GM21367 (cell line): ENCODE measurements at regions not wholly inside any gene's neighbourhood (a gene's known extent, or its start where the extent isn't known, plus 50 kb on each side); places are given as distances from the start of the nearest gene placed in this dataset.
"Not testable (repeated sequence)": the region's sequence is repeated elsewhere in the genome, so short reads cannot be mapped to it uniquely, and the experiment has no call there.

Experiments used
- ATAC-seq: cut with Tn5 transposase; IDR thresholded peaks from one replicate; pipeline ENCODE4 v1.9.1; 2021; ENCODE audit not compliant: unreplicated experiment

- no peak for ATAC-seq
These were observed 102.5 kb downstream of the SPRY4 start for GRCh38 chr5:142222225-142222865.

GRCh38 chr5:142221091-142221860 is 103.5 kb downstream of the SPRY4 start:
- ATAC-seq: no peak

- ATAC-seq: no peak
These were observed 105.7 kb downstream of the SPRY4 start for GRCh38 chr5:142219146-142219545.

- no peak for ATAC-seq
These were observed 107.9 kb downstream of the SPRY4 start for GRCh38 chr5:142216931-142217330.

DNA sequence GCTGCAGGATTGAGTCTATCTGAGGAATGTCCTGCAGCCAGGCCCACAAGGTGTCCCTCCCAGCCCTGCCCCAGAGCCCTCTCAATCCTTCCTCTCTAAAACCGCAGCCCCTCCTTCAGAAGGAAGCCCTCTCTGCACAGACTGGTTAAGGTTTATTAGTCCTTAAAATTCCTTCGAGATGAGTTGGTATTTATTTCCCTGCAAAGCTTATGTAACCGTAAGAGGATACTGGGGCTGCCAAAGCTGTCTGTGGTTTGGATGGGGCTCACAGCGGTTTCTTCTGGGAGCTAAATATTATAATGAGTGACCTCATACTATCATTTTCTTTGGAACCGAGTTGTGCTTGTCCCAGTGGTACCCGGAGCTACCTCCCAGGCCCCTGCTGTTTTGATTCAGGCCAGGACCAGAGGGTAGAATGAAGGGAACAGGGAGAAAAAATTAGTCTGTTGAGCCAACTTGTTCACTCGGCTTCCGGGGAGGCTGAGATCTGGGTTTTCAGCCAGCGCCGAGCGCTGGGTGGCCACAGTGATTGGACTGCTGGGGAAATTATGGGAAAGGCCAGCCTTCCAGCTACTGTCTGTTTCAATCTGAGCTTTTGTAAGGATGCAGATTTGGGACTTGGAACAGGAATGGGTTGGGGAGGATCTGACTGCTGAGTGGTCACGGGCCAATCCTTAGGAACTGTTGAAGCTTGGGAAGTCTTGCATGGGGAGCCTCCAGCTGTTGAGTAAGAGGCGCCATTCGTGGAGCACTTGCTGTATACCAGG is 107.5 kb downstream of the NDFIP1 start:
- ATAC-seq: no peak

GRCh38 chr5:142213077-142213476 is 104.5 kb downstream of the NDFIP1 start:
- no peak for ATAC-seq

DNA sequence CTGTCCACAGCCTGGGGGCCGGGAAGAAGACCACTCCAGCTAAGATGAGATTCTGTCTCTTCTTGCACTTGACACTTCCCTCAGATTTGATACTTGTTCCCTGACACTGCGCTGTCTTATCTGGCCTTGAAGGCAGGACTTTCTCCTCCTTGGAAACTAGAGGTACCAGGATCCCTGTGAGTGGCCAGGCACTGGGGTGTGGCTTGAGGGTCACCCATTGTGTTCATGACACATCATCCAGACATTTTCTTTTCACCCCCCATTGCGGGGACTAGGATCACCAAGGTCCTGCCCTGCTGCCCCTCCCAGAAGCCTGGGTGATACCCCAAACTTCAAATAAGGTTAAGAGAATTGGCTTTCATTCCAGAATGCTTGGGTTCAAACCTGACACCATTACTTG is 103.3 kb downstream of the NDFIP1 start:
- no peak for ATAC-seq

- ATAC-seq: no peak
These were observed 102.4 kb downstream of the NDFIP1 start for GRCh38 chr5:142210864-142211412.

DNA sequence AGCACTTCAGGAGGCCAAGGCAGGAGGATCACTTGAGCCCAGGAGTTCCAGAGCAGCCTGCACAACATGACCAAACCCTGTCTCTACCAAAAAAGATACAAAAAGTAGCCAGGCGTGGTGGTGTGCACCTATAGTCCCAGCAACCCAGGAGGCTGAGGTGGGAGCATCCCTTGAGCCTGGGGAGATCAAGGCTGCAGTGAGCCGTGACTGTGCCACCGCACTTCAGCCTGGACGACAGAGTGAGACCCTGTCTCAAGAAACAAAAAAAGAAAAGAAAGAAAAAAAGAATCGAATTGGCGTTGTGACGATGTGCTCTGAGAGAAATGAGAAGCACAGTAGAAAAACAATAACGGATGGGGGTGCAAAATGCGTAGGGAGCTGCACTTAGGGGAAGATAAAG is 101.4 kb downstream of the NDFIP1 start:
- no peak for ATAC-seq

DNA sequence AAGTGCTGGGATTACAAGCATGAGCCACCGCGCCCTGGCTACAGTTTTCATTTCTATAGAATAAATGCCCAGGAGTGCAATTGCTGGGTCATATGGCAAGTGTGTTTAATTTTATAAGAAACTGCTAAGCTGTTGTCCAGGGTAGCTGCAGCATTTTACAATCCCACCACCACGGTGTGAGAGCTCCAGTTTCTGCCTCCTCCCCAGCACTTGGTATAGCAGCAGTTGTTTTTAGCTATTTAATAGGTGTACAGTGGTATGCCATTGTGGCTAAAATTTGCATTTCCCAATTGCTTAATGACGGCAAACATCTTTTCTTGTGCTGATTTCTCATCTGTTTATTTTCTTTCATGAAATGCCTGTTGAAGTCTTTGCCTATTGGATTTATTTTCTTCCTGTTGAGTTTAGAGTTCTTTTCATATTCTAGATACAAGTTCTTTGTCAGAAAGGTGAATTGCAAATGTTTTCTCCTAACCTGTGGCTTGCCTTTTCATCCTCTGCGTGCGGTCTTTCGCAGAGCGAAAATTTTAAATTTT is 100.3 kb downstream of the NDFIP1 start:
- no peak for ATAC-seq

GRCh38 chr5:142208244-142208643 is 99.7 kb downstream of the NDFIP1 start:
- not testable (repeated sequence) for ATAC-seq

DNA sequence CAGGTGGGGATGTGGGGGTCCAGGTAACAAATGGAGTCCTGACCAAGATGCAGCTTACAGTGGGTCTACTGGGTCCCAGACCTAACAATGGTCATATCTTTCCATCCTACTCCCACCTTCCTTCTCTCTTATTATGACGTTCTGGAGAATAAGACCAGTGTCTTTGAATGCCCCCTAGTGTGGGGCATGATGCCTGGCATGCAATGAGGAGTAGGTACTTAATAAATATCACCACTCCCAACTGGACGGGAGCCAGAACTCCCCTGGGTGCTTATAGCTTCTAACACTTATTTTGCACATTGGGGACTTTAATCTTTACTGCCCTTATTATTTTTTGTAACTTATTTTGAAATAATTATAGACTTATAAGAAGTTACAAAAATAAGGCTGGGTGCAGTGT is 98.2 kb downstream of the NDFIP1 start:
- ATAC-seq: no peak

DNA sequence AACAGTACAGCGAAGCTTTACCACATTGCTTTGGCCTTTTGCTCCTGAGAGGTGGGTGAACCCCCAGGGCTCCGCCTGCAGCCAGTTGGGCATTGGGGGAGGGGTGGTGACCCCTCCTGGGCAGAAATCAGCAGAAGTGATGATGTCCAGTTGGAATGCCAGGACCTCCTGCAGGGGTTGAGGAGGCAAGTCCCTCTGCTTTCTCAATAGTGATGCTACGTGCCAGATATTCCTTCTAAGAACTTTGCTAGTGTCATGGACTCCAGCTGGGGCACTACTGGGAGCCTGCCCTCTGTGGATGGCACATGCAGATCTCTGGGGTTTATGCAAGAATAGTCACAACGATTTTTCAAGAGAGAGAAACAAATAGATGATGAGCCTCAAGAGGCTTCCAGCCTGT is 95.6 kb downstream of the NDFIP1 start:
- no peak for ATAC-seq
